ENCODE measurements at regions not wholly inside any gene's neighbourhood (a gene's known extent, or its start where the extent isn't known, plus 50 kb on each side); places are given as distances from the start of the nearest gene placed in this dataset.

- Mint-ChIP-seq H3K9me3 (peaks cover 5 to 9% of the 10 kb centered on the region in 2 donors), H3K36me3 (no peaks in the 10 kb centered on the region), H3K27ac (no peak overlapping the region), H3K4me1 (peaks cover 10 to 11% of the 10 kb centered on the region in 2 donors), H3K27me3 (ENCODE audit: low read depth in 2 of 2) (peaks cover 10 to 18% of the 10 kb centered on the region in 2 donors), H3K4me3 (no peak overlapping the region)
- H3K9me3 ChIP-seq (ENCODE audit: control insufficient read depth, insufficient read depth, low read length) = no peaks in the 10 kb centered on the region
- DNase-seq (no peak), ATAC-seq (no peak)
- H3K27ac ChIP-seq (ENCODE audit: low read length) = no peak overlapping the region
- 75% methylated on average over 1 of the region's 1 CpG for WGBS (ENCODE audit: insufficient coverage)
- intact Hi-C loops (cut with micrococcal nuclease) = no loop called here
- peaks cover 7% of the 10 kb centered on the region for H3K4me1 ChIP-seq (ENCODE audit: control insufficient read depth, insufficient read depth, low read length)
- H3K4me3 ChIP-seq (ENCODE audit: low read length) = no peak overlapping the region
- TF ChIP-seq, protein P1, sequence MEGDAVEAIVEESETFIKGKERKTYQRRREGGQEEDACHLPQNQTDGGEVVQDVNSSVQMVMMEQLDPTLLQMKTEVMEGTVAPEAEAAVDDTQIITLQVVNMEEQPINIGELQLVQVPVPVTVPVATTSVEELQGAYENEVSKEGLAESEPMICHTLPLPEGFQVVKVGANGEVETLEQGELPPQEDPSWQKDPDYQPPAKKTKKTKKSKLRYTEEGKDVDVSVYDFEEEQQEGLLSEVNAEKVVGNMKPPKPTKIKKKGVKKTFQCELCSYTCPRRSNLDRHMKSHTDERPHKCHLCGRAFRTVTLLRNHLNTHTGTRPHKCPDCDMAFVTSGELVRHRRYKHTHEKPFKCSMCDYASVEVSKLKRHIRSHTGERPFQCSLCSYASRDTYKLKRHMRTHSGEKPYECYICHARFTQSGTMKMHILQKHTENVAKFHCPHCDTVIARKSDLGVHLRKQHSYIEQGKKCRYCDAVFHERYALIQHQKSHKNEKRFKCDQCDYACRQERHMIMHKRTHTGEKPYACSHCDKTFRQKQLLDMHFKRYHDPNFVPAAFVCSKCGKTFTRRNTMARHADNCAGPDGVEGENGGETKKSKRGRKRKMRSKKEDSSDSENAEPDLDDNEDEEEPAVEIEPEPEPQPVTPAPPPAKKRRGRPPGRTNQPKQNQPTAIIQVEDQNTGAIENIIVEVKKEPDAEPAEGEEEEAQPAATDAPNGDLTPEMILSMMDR (IDR thresholded peaks at IDR 0.05) = no peak
- no peaks in the 10 kb centered on the region for H3K36me3 ChIP-seq (ENCODE audit: control insufficient read depth, insufficient read depth, low read length)
- H3K27me3 ChIP-seq (ENCODE audit: control insufficient read depth, insufficient read depth, low read length) = peaks cover 2% of the 10 kb centered on the region
These were observed 156.8 kb upstream of the SFRP2 start for GRCh38 chr4:153945704-153946103.

- Mint-ChIP-seq H3K9me3 (peaks cover 5 to 9% of the 10 kb centered on the region in 2 donors), H3K27me3 (ENCODE audit: low read depth in 2 of 2) (peaks cover 12 to 18% of the 10 kb centered on the region in 2 donors), H3K4me3 (no peak overlapping the region), H3K27ac (no peak overlapping the region), H3K4me1 (no peaks in the 10 kb centered on the region), H3K36me3 (no peaks in the 10 kb centered on the region)
- peaks cover 2% of the 10 kb centered on the region for H3K27me3 ChIP-seq (ENCODE audit: control insufficient read depth, insufficient read depth, low read length)
- H3K4me1 ChIP-seq (ENCODE audit: control insufficient read depth, insufficient read depth, low read length) = no peaks in the 10 kb centered on the region
- WGBS (ENCODE audit: insufficient coverage) = 80% methylated on average over 1 of the region's 1 CpG
- H3K36me3 ChIP-seq (ENCODE audit: control insufficient read depth, insufficient read depth, low read length) = no peaks in the 10 kb centered on the region
- ATAC-seq (no peak), DNase-seq (no peak)
- H3K4me3 ChIP-seq (ENCODE audit: low read length) = no peak overlapping the region
- intact Hi-C loops (cut with micrococcal nuclease) = no loop called here
- no peaks in the 10 kb centered on the region for H3K9me3 ChIP-seq (ENCODE audit: control insufficient read depth, insufficient read depth, low read length)
- H3K27ac ChIP-seq (ENCODE audit: low read length) = no peak overlapping the region
- TF ChIP-seq, protein P1 (IDR thresholded peaks at IDR 0.05) = no peak
These were observed 155.0 kb upstream of the SFRP2 start for GRCh38 chr4:153943738-153944415.

DNA sequence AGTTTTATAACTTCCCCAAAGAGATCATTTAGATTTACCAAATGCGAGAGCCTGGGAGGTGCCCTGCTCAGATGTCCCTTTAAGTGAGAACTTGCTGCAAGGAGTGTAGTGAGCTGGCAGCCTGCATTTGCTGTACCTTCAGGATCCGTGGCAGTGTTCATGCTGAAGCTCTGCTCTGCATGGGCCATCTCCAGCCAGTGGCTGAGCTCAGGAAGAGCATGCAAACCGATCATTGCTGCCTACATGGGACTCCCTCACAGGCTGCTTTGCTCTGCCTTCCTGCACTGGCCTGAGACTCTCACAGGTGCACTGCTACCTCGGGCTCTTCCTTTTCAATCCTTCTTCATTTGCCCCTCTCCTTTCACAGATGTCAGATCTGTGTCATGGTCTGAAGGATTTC, 152.0 kb upstream of the SFRP2 start:
- H3K36me3 ChIP-seq (ENCODE audit: control insufficient read depth, insufficient read depth, low read length) = no peaks in the 10 kb centered on the region
- peaks cover 12 to 18% of the 10 kb centered on the region in 2 donors for H3K27me3 Mint-ChIP-seq (ENCODE audit: low read depth in 2 of 2)
- H3K9me3 Mint-ChIP-seq = peaks cover 5 to 6% of the 10 kb centered on the region in 2 donors
- DNase-seq (no peak), ATAC-seq (no peak)
- peaks cover 2% of the 10 kb centered on the region for H3K27me3 ChIP-seq (ENCODE audit: control insufficient read depth, insufficient read depth, low read length)
- H3K36me3 Mint-ChIP-seq = no peaks in the 10 kb centered on the region
- H3K27ac Mint-ChIP-seq = no peak overlapping the region
- H3K4me1 ChIP-seq (ENCODE audit: control insufficient read depth, insufficient read depth, low read length) = no peaks in the 10 kb centered on the region
- TF ChIP-seq, protein P1 (IDR thresholded peaks at IDR 0.05) = no peak
- intact Hi-C loops (cut with micrococcal nuclease) = no loop called here
- no peak overlapping the region for H3K27ac ChIP-seq (ENCODE audit: low read length)
- H3K9me3 ChIP-seq (ENCODE audit: control insufficient read depth, insufficient read depth, low read length) = no peaks in the 10 kb centered on the region
- 56% methylated on average over 4 of the region's 4 CpGs for WGBS (ENCODE audit: insufficient coverage)
- H3K4me3 Mint-ChIP-seq = no peak overlapping the region
- no peaks in the 10 kb centered on the region for H3K4me1 Mint-ChIP-seq
- no peak overlapping the region for H3K4me3 ChIP-seq (ENCODE audit: low read length)

GRCh38 chr4:153939570-153939969, 150.7 kb upstream of the SFRP2 start:
- no peaks in the 10 kb centered on the region for H3K4me1 Mint-ChIP-seq
- 100% methylated on average over 1 of the region's 1 CpG for WGBS (ENCODE audit: insufficient coverage)
- no peaks in the 10 kb centered on the region for H3K36me3 Mint-ChIP-seq
- no peak overlapping the region for H3K27ac Mint-ChIP-seq
- Histone ChIP-seq H3K27me3 (ENCODE audit: control insufficient read depth, insufficient read depth, low read length) (peaks cover 2% of the 10 kb centered on the region), H3K9me3 (ENCODE audit: control insufficient read depth, insufficient read depth, low read length) (no peaks in the 10 kb centered on the region), H3K36me3 (ENCODE audit: control insufficient read depth, insufficient read depth, low read length) (no peaks in the 10 kb centered on the region), H3K4me1 (ENCODE audit: control insufficient read depth, insufficient read depth, low read length) (no peaks in the 10 kb centered on the region), H3K4me3 (ENCODE audit: low read length) (no peak overlapping the region), H3K27ac (ENCODE audit: low read length) (no peak overlapping the region)
- no peak overlapping the region for H3K4me3 Mint-ChIP-seq
- intact Hi-C loops (cut with micrococcal nuclease) = loop anchor here (10.0 kb wide), 1 partner anchor 185 kb away; no protein-coding TSS in a partner anchor
- TF ChIP-seq, protein P1 (IDR thresholded peaks at IDR 0.05) = no peak
- ATAC-seq = no peak
- no peak for DNase-seq
- H3K9me3 Mint-ChIP-seq = peaks cover 0 to 5% of the 10 kb centered on the region in 2 donors
- H3K27me3 Mint-ChIP-seq (ENCODE audit: low read depth in 2 of 2) = peaks cover 15 to 18% of the 10 kb centered on the region in 2 donors

Measured in natural killer cell (primary cell).